Choroid plexus epithelial cell (primary cell): ENCODE measurements at regions not wholly inside any gene's neighbourhood (a gene's known extent, or its start where the extent isn't known, plus 50 kb on each side); places are given as distances from the start of the nearest gene placed in this dataset.
A peak's percentile ranks its signal among the peaks of the same experiment; 100 is the strongest.

ENCODE experiments used
- DNase-seq: peaks from one replicate; pipeline ENCODE4 v3.0.0-alpha.2; 2010; ENCODE audit warnings: low read depth
- H3K4me3 ChIP-seq: 2 replicates; pipeline ENCODE4 v1.5.1; 2011; ENCODE audit warnings: low read depth, mild to moderate bottlenecking, control low read depth, low read length, moderate library complexity
- CTCF ChIP-seq: conservative IDR thresholded peaks from 2 replicates; pipeline ENCODE4 v1.5.1; 2011; ENCODE audit warnings: low read depth, mild to moderate bottlenecking, control low read depth, inconsistent platforms, low read length, moderate library complexity

- DNase-seq: no peak
- no peak overlapping the region for H3K4me3 ChIP-seq
- no peak for TF ChIP-seq CTCF
Measured at GRCh38 chr1:209041927-209042326, 541.6 kb upstream of the CAMK1G start.

GRCh38 chr1:209042413-209042812 is 541.1 kb upstream of the CAMK1G start:
- no peak for DNase-seq
- TF ChIP-seq CTCF: no peak
- H3K4me3 ChIP-seq: no peak overlapping the region

DNA sequence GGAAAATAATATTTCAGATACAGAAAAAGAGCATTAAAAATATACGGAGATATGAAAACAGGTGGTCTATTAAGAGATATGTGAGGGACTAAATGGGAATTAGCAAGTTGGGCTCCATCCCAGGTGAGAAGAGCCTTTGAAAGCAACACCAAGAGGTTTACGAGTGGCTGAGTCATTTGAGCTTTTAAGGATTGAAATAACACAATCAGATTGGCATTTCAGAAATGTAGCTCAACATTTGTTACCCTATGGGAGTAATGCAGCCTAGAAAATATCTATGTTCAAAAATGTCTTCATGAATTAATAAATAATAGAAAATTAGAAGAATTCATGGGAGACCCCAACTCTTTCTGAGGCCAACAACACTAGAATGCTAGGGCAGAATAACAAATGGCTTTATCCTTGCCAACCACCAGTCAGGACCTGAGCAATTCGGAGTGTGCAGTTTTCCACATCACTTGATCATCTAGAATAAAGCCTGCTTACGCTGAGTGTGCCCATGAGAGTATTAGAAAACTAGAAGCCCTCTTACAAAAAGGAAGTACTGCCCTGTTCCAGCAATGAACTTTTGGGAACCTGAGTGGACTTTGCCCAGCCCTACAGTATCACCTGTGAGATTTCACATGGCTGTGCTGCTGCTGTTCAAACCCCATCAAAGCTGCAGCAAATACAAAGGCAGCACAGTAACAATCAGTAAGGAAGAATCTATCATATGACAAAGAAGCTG is 538.0 kb upstream of the CAMK1G start:
- TF ChIP-seq CTCF: no peak
- no peak overlapping the region for H3K4me3 ChIP-seq
- no peak for DNase-seq

- no peak for DNase-seq
- TF ChIP-seq CTCF: no peak
- H3K4me3 ChIP-seq: no peak overlapping the region
Measured at GRCh38 chr1:209046058-209046417, 537.5 kb upstream of the CAMK1G start.

- no peak for TF ChIP-seq CTCF
- DNase-seq: no peak
- H3K4me3 ChIP-seq: no peak overlapping the region
Measured at GRCh38 chr1:209046935-209047334, 536.6 kb upstream of the CAMK1G start.

DNA sequence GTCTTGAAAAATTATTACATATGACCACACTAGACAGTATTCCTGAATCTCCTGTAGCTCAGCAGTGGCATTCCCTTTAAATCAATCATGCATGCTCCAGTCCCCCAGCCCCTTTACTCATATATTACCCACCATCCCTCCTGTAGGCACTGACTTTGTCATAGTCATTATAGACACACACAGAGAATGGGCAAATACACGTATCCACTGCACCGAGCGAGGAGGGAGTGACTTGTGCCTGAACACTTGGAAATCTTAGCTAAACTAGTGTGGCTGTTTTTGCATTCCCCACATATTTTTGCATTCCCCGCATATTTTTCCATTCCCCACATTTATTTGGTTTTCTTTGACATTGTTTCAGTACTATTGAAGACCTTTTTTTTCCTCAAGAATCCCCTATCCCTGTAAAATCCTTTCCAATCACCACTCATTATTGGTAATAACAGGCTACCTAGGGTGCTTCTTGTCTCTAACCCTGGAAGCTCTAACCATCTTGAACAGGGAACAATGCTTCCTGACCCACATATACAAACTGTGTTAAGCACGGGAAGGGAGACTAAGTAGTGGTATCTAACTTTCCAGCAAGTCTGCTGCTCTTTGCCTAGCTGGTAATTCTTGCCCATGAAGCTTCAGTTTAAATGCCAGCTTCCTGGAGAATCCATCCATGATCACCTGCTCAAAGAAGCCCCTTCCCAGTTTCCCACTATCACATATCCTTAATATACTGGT is 534.4 kb upstream of the CAMK1G start:
- H3K4me3 ChIP-seq: no peak overlapping the region
- no peak for TF ChIP-seq CTCF
- DNase-seq: peak; percentile 10

GRCh38 chr1:209051570-209051969 is 531.9 kb upstream of the CAMK1G start:
- no peak overlapping the region for H3K4me3 ChIP-seq
- DNase-seq: no peak
- no peak for TF ChIP-seq CTCF
